ENCODE measurements at regions not wholly inside any gene's neighbourhood (a gene's known extent, or its start where the extent isn't known, plus 50 kb on each side); places are given as distances from the start of the nearest gene placed in this dataset.

DNA sequence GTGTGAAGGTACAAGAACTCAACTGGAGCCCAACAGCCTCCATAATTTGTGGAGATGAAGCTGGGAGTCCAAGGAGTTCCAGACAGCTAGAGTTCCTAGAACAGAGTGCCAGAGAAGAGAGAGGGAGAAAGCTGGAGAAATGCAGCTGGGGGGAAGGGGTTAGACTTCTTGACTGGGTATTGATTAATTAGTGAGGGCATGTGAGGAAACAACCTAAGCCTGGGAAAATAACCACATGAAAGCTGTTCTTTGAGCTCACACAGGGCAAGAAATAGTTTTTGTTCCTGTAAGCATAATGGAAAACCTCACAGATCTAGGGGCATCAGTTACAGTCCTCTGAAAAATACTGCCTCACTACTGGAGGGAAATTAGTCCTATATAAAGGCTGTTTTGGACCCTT lies 230.5 kb upstream of the FKBP1C start:
- TF ChIP-seq, protein P1, sequence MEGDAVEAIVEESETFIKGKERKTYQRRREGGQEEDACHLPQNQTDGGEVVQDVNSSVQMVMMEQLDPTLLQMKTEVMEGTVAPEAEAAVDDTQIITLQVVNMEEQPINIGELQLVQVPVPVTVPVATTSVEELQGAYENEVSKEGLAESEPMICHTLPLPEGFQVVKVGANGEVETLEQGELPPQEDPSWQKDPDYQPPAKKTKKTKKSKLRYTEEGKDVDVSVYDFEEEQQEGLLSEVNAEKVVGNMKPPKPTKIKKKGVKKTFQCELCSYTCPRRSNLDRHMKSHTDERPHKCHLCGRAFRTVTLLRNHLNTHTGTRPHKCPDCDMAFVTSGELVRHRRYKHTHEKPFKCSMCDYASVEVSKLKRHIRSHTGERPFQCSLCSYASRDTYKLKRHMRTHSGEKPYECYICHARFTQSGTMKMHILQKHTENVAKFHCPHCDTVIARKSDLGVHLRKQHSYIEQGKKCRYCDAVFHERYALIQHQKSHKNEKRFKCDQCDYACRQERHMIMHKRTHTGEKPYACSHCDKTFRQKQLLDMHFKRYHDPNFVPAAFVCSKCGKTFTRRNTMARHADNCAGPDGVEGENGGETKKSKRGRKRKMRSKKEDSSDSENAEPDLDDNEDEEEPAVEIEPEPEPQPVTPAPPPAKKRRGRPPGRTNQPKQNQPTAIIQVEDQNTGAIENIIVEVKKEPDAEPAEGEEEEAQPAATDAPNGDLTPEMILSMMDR (IDR thresholded peaks at IDR 0.05; ENCODE audit: borderline replicate concordance, extremely low read depth, low read length, poor library complexity, severe bottlenecking), result no peak
- no peak for TF ChIP-seq EZH2 (IDR thresholded peaks at IDR 0.05; ENCODE audit: borderline replicate concordance, low read depth, low read length, severe bottlenecking)
